Right lobe of liver (tissue), 4 donors: ENCODE measurements at regions not wholly inside any gene's neighbourhood (a gene's known extent, or its start where the extent isn't known, plus 50 kb on each side); places are given as distances from the start of the nearest gene placed in this dataset.

Experiments used
- CTCF ChIP-seq, 4 donors: fragments of 200-600 bp in 3 of 4; fragments of 450-650 bp in 1 of 4; IDR thresholded peaks; one replicate each; pipeline versions ENCODE4 v1.5.1 to v1.8.0; 2016 to 2022; ENCODE audit warnings: antibody characterized with exemption in 4 of 4, mild to moderate bottlenecking in 2 of 4
- POLR2A ChIP-seq: fragments of 450-650 bp; IDR thresholded peaks from one replicate; pipeline ENCODE4 v1.6.1; 2017; ENCODE audit warnings: antibody characterized with exemption, mild to moderate bottlenecking
- donor health status: DM: no; HTN: no; CAD: no.
- donor health status: DM: no; HTN: no; CAD: no.
- donor health status: DM: no; HTN: yes; CAD: no.

- TF ChIP-seq CTCF (IDR thresholded peaks at IDR 0.05) (no peak), POLR2A (no peak)
Observed at GRCh38 chr3:80785875-80786274, 975.6 kb downstream of the GBE1 start.
